ENCODE measurements at regions not wholly inside any gene's neighbourhood (a gene's known extent, or its start where the extent isn't known, plus 50 kb on each side); places are given as distances from the start of the nearest gene placed in this dataset.

GRCh38 chr1:243984788-243985187 lies 66.3 kb upstream of the ZBTB18 start:
- TF ChIP-seq POLR2AphosphoS5 (IDR thresholded peaks at IDR 0.05): no peak
- TF ChIP-seq POLR2A (IDR thresholded peaks at IDR 0.05): no peak
- no peak for TF ChIP-seq CTCF (IDR thresholded peaks at IDR 0.05)
